OCI-LY7 (cell line): ENCODE measurements at regions not wholly inside any gene's neighbourhood (a gene's known extent, or its start where the extent isn't known, plus 50 kb on each side); places are given as distances from the start of the nearest gene placed in this dataset.

Experiments
- EZH2phosphoT487 ChIP-seq: fragments of 200-600 bp; sonication (generic); IDR thresholded peaks from 2 replicates; pipeline ENCODE4 v1.6.1; 2018; ENCODE audit warnings: low read depth, borderline replicate concordance, mild to moderate bottlenecking, mixed run types, antibody characterized with exemption, low read length, moderate library complexity, mixed read lengths
- TF ChIP-seq, protein P1 (sequence below): fragments of 200-600 bp; sonication (generic); conservative IDR thresholded peaks from 2 replicates; pipeline ENCODE4 v1.5.1; 2014; ENCODE audit warnings: mild to moderate bottlenecking, antibody characterized with exemption, low read length, moderate library complexity, mixed read lengths

DNA sequence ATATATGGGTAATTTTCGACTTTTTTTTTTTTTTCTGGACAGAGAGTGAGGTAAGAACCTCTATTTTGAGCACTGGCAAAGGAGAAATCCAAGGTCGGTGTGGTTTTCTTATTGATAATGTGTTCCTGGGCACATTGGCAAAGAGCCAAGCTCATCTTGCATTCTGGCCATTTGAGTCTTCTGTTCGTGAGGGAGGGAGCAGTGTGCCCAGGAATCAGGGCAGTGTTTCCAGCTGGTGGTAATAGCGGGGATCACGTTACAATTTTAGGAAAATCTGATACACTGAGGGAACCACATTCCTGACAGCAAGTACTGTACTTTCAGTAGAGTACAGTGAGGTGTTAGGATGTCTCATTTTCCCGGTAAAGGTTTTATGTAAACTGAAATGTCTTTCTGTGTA is 442.3 kb upstream of the MAP3K7 start:
- TF ChIP-seq, protein P1, sequence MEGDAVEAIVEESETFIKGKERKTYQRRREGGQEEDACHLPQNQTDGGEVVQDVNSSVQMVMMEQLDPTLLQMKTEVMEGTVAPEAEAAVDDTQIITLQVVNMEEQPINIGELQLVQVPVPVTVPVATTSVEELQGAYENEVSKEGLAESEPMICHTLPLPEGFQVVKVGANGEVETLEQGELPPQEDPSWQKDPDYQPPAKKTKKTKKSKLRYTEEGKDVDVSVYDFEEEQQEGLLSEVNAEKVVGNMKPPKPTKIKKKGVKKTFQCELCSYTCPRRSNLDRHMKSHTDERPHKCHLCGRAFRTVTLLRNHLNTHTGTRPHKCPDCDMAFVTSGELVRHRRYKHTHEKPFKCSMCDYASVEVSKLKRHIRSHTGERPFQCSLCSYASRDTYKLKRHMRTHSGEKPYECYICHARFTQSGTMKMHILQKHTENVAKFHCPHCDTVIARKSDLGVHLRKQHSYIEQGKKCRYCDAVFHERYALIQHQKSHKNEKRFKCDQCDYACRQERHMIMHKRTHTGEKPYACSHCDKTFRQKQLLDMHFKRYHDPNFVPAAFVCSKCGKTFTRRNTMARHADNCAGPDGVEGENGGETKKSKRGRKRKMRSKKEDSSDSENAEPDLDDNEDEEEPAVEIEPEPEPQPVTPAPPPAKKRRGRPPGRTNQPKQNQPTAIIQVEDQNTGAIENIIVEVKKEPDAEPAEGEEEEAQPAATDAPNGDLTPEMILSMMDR, result no peak
- TF ChIP-seq EZH2phosphoT487, result no peak
